Upper lobe of left lung (tissue), 6 donors: ENCODE measurements at regions not wholly inside any gene's neighbourhood (a gene's known extent, or its start where the extent isn't known, plus 50 kb on each side); places are given as distances from the start of the nearest gene placed in this dataset.

Experiments used
- ATAC-seq, 2 donors: fragments of 200-7000 bp; cut with Tn5 transposase; one replicate each; pipeline ENCODE4 v1.9.1; 2022; ENCODE audit warnings: mild to moderate bottlenecking in 2 of 2, moderate library complexity in 2 of 2; ENCODE audit not compliant: low FRiP score in 2 of 2
- DNase-seq, 2 donors: peaks; one replicate each; pipeline ENCODE4 v3.0.0-alpha.2; 2019 to 2020
- H3K27ac ChIP-seq, 4 donors: fragments of 200-600 bp; sonication (generic); one replicate each; pipeline ENCODE4 v1.5.1; 2016 to 2019
- H3K27me3 ChIP-seq, 4 donors: fragments of 200-600 bp; sonication (generic); one replicate each; pipeline ENCODE4 v1.5.1; 2017 to 2019
- H3K36me3 ChIP-seq, 4 donors: fragments of 200-600 bp; sonication (generic); one replicate each; pipeline ENCODE4 v1.5.1; 2016 to 2019
- H3K4me1 ChIP-seq, 4 donors: fragments of 200-600 bp; sonication (generic); one replicate each; pipeline ENCODE4 v1.5.1; 2018 to 2019
- H3K4me3 ChIP-seq, 4 donors: fragments of 200-600 bp; sonication (generic); one replicate each; pipeline ENCODE4 v1.5.1; 2017 to 2019; ENCODE audit warnings: mild to moderate bottlenecking in 2 of 4, moderate library complexity in 1 of 4
- H3K9me3 ChIP-seq, 4 donors: fragments of 200-600 bp; sonication (generic); one replicate each; pipeline ENCODE4 v1.5.1; 2018 to 2019
- EP300 ChIP-seq, 4 donors: sonication (generic); formaldehyde crosslinking; IDR thresholded peaks; one replicate each; pipeline ENCODE4 v1.5.1; 2017; ENCODE audit warnings: antibody characterized with exemption in 4 of 4, control low read depth in 2 of 4
- POLR2A ChIP-seq, 4 donors: fragments of 450-650 bp; IDR thresholded peaks; one replicate each; pipeline ENCODE4 v1.5.1; 2016 to 2017; ENCODE audit warnings: antibody characterized with exemption in 4 of 4, mild to moderate bottlenecking in 2 of 4
- POLR2AphosphoS5 ChIP-seq, 2 donors: sonication (generic); formaldehyde crosslinking; IDR thresholded peaks; one replicate each; pipeline ENCODE4 v1.5.1; 2017; ENCODE audit warnings: antibody characterized with exemption in 2 of 2
- WGBS, 2 donors: methylation state at CpG; one replicate each; pipeline ENCODE4 v1.1.5; 2017 to 2018; 5-methylcytosine and 5-hydroxymethylcytosine counted together
- TF ChIP-seq, protein P1 (sequence below), 6 experiments: fragments of 450-650 bp in 4 of 6; fragments of 200-600 bp in 2 of 6; sonication (generic) in 2 of 6; IDR thresholded peaks; one replicate each; pipeline ENCODE4 v1.5.1; 2016 to 2019; ENCODE audit warnings: antibody characterized with exemption in 6 of 6
- donor health status: DM: no; HTN: no; CAD: no; lungs with moderate emphysema.
- donor health status: DM: no; HTN: yes; CAD: no; lungs with severe emphysema.

GRCh38 chr18:44541781-44542180 is 138.9 kb upstream of the SETBP1 start:
- TF ChIP-seq POLR2AphosphoS5 (IDR thresholded peaks at IDR 0.05) (no peak), POLR2A (IDR thresholded peaks at IDR 0.05) (no peak), EP300 (IDR thresholded peaks at IDR 0.05) (no peak)
- TF ChIP-seq, protein P1, sequence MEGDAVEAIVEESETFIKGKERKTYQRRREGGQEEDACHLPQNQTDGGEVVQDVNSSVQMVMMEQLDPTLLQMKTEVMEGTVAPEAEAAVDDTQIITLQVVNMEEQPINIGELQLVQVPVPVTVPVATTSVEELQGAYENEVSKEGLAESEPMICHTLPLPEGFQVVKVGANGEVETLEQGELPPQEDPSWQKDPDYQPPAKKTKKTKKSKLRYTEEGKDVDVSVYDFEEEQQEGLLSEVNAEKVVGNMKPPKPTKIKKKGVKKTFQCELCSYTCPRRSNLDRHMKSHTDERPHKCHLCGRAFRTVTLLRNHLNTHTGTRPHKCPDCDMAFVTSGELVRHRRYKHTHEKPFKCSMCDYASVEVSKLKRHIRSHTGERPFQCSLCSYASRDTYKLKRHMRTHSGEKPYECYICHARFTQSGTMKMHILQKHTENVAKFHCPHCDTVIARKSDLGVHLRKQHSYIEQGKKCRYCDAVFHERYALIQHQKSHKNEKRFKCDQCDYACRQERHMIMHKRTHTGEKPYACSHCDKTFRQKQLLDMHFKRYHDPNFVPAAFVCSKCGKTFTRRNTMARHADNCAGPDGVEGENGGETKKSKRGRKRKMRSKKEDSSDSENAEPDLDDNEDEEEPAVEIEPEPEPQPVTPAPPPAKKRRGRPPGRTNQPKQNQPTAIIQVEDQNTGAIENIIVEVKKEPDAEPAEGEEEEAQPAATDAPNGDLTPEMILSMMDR (IDR thresholded peaks at IDR 0.05) = no peak
- no peaks in the 10 kb centered on the region for H3K9me3 ChIP-seq
- 0% methylated on average over 1 of the region's 1 CpG for WGBS, 2 donors
- peaks cover 0 to 8% (median 4%) of the 10 kb centered on the region in 4 donors for H3K4me1 ChIP-seq
- DNase-seq = no peak
- no peak for ATAC-seq
- H3K27ac ChIP-seq = no peak overlapping the region
- no peaks in the 10 kb centered on the region for H3K27me3 ChIP-seq
- H3K4me3 ChIP-seq = no peak overlapping the region
- H3K36me3 ChIP-seq = no peaks in the 10 kb centered on the region

DNA sequence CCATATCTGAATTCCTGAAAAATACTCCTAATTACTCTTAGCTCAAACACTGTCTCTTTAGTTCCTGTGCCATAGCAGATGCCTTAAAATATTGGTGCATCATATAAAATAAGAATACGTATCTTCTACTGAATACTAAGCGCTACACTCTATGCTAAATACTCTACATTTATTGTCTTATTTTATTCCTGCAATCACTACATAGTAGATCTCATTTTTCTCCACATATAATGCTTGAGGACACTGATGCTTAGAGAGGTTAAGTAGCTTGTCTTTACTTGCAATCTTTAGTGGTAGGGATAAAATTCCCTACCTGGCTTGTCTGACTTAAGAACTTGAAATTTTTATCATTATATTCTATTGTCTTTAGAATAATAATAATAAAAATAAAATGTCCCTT is 137.3 kb upstream of the SETBP1 start:
- DNase-seq = no peak
- 97 to 98% methylated on average over 2 of the region's 2 CpGs for WGBS, 2 donors
- H3K27me3 ChIP-seq = no peaks in the 10 kb centered on the region

DNA sequence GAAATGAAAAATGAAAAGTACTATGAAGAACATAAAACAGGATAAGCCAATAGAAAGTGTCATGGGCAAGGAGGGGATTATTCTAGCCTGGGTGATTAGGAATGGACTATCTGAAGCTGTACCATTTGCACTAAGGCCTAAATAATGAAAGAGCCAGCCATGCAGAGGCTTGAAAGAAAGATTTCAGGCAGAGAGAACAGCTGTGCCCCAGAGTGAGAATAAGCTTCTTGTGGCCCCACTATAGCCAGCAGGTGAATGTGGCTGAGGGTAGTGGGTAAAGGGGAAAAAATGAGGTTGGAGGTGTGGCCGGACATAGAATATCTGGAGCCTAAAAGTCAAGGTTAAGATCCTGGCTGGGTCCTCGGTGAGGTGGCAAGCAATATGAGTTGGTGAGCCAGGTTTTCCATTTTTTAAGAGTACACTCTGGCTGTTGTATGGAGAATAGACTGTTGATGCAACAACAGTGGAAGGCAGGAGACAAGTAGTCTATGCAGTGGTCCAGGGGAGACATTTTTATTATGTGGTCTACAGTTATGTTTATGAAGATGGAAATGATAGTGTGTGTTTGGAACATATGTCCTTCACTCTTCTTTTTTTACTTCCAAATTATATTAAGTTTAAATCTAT is 135.2 kb upstream of the SETBP1 start:
- no peak for DNase-seq
- Histone ChIP-seq H3K4me3 (no peak overlapping the region), H3K4me1 (peaks cover 8 to 10% (median 8%) of the 10 kb centered on the region in 4 donors), H3K27ac (no peak overlapping the region), H3K9me3 (no peaks in the 10 kb centered on the region), H3K27me3 (no peaks in the 10 kb centered on the region), H3K36me3 (no peaks in the 10 kb centered on the region)
- TF ChIP-seq POLR2AphosphoS5 (IDR thresholded peaks at IDR 0.05) (no peak), POLR2A (IDR thresholded peaks at IDR 0.05) (no peak)
- no peak for ATAC-seq
- 97 to 100% methylated on average over 2 of the region's 2 CpGs for WGBS, 2 donors

More for the DNA sequence above, 137.3 kb upstream of the SETBP1 start:
- Histone ChIP-seq H3K36me3 (no peaks in the 10 kb centered on the region), H3K4me3 (no peak overlapping the region), H3K4me1 (peaks cover 3 to 8% (median 5%) of the 10 kb centered on the region in 4 donors), H3K9me3 (no peaks in the 10 kb centered on the region), H3K27ac (no peak overlapping the region)
- TF ChIP-seq EP300 (IDR thresholded peaks at IDR 0.05) = no peak
- no peak for ATAC-seq

- no peak for DNase-seq
- H3K4me1 ChIP-seq = peaks cover 0 to 10% (median 4%) of the 10 kb centered on the region in 4 donors
- no peaks in the 10 kb centered on the region for H3K9me3 ChIP-seq
- no peaks in the 10 kb centered on the region for H3K27me3 ChIP-seq
- H3K27ac ChIP-seq = no peak overlapping the region
- TF ChIP-seq POLR2A (IDR thresholded peaks at IDR 0.05) (no peak), EP300 (IDR thresholded peaks at IDR 0.05) (no peak), POLR2AphosphoS5 (IDR thresholded peaks at IDR 0.05) (no peak)
- TF ChIP-seq, protein P1 (IDR thresholded peaks at IDR 0.05) = no peak
- no peak overlapping the region for H3K4me3 ChIP-seq
- 59 to 78% methylated on average over 3 of the region's 3 CpGs for WGBS, 2 donors
- H3K36me3 ChIP-seq = no peaks in the 10 kb centered on the region
- ATAC-seq = no peak
Measured at GRCh38 chr18:44546954-44547353, 133.7 kb upstream of the SETBP1 start.

GRCh38 chr18:44548291-44549221 is 132.1 kb upstream of the SETBP1 start:
- H3K9me3 ChIP-seq = no peaks in the 10 kb centered on the region
- H3K4me1 ChIP-seq = peaks cover 0 to 10% (median 4%) of the 10 kb centered on the region in 4 donors
- WGBS, 2 donors = 52 to 58% methylated on average over 7 of the region's 7 CpGs
- no peak overlapping the region for H3K27ac ChIP-seq
- ATAC-seq (no peak), DNase-seq (no peak)
- TF ChIP-seq POLR2AphosphoS5 (IDR thresholded peaks at IDR 0.05) (no peak), POLR2A (IDR thresholded peaks at IDR 0.05) (no peak), EP300 (IDR thresholded peaks at IDR 0.05) (no peak)
- TF ChIP-seq, protein P1 (IDR thresholded peaks at IDR 0.05) = no peak
- no peaks in the 10 kb centered on the region for H3K27me3 ChIP-seq
- H3K4me3 ChIP-seq = no peak overlapping the region
- H3K36me3 ChIP-seq = no peaks in the 10 kb centered on the region
